Dermis blood vessel endothelial cell (primary cell): ENCODE measurements at regions not wholly inside any gene's neighbourhood (a gene's known extent, or its start where the extent isn't known, plus 50 kb on each side); places are given as distances from the start of the nearest gene placed in this dataset.
"Not testable (repeated sequence)": the region's sequence is repeated elsewhere in the genome, so short reads cannot be mapped to it uniquely, and the experiment has no call there.

Experiments used
- DNase-seq: peaks from one replicate; pipeline ENCODE4 v3.0.0; 2010

DNA sequence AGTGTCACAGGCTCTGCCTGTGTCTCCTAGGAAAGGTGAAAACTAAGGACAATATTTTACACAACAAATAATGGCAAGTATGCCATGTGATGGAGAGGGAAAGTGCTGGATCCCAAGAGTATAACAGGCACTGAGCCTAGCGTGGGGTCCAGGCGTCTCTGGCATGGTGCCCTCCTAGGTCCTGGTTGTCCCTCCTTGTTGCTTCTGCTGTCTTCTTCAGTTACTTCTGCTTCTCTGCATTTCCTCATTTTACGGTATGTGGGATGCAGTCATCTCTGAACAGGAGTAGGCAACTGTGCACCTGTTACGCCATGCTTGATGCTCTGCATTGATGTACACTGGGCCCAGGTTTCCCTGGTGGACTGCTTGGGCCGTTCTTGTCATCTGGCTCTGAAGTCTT, 1480.8 kb downstream of the FOXD4L5 start:
- DNase-seq = not testable (repeated sequence)

DNA sequence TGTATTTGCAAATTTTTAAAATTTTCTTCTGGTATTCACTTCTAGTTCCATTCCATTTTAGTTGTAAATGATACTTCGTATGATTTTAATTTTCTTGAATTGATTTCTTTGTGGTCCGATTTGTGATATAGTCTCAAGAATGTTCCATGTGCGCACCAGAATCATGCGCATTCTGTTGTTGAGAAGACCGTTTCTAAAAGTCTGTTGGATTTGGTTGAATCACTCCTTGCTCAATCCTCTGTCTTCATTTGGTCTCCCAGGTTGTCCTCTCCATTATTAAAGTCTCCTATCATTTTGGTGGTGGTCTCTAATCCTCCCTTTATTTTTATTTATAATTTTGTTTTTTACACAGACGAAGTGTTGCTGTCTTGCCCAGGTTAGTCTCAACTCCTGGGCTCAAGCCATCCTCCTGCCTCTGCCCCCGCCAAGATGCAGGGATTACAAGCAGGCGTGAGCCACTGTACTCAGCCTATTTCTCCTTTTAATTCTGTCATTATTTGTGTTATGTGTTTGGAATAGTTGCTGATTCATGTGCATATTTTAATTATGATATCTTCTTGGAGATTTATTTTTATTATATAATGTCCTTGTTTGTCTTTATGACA, 1490.8 kb downstream of the FOXD4L5 start:
- DNase-seq = not testable (repeated sequence)

DNA sequence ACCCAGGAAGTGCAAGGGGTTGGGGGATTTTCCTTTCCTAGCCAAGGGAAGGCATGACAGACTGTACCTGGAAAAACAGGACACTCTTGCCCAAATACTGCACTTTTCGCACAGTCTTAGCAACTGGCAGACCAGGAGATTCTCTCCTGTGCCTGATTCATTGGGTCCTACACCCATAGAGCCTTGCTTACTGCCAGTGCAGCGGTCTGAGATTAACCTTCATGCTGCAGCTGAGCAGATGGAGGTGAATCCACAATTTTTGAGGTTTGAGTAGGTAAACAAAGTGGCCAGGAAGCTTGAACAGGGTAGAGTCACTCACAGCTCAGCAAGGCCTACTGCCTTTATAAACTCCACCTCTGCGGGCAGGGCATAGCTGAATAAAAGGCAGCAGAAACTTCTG, 1497.6 kb downstream of the FOXD4L5 start:
- not testable (repeated sequence) for DNase-seq

DNA sequence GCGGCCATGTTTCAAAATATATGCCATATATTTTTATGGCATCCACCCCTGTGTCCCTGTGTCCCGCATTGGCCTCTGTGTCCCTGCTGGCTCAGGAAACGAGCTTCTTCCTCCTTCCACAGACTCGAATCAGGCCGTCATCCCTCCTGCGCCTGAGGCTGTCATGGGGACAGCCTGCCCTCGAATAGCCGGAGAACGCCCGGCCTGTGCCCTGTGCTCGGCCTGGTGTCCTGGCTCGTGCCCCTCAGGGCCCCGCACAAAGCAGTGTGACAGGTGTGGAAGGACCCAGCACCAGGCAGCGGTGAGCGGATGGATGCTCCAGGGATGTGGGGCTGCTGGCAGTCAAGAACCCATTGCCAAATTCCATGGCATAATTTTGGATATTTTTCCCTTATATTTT, 1500.0 kb downstream of the FOXD4L5 start:
- not testable (repeated sequence) for DNase-seq

DNA sequence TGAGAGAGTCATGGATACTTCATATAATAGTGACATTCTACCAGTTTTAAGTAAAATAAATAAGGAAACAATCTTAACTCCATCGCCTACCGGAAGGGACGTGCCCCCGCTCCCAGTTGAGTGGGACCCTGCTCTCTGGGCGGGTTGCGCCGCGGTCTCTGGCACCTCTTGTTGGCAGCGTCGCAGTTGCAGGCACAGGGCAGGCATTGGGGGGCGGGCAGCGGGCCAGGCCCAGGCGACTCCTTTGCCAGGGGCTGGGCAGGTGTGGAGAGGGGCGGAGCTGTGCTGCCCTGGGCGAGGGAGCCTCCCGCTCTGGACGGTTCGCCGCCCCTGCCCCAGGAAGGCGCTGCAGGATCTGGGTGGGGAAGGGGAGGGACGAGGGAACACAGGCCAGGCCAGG, 1500.6 kb downstream of the FOXD4L5 start:
- DNase-seq = not testable (repeated sequence)

DNA sequence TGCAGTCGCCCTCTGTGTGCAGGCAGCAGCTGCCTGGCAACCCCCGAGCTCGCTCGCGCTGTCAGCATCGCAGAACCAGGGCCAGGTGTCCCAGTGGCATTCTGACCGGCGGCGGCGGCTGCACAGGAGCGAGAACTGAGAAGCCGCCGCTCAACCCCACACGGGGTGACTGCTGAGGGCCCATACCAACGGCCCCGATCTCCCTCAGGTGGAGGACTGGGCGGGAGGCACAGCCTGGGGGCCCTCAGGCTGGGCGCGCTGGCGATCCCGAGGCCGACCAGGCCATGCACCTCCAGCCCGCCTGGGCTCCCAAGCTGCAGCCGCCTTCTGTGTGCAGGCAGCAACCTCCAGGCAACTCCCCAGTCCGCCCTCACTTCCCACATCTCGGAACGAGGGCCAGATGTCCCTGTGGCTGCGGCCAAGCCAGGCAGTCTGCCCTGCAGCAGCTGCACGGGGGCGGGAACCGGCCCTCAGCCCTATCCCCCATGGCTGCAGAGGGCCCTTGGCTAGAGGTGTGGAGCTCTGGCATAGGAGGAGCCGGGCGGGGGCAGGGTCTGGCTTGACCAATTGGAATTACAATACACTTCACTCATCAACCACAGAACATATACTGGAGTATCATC, 1503.1 kb downstream of the FOXD4L5 start:
- not testable (repeated sequence) for DNase-seq

DNA sequence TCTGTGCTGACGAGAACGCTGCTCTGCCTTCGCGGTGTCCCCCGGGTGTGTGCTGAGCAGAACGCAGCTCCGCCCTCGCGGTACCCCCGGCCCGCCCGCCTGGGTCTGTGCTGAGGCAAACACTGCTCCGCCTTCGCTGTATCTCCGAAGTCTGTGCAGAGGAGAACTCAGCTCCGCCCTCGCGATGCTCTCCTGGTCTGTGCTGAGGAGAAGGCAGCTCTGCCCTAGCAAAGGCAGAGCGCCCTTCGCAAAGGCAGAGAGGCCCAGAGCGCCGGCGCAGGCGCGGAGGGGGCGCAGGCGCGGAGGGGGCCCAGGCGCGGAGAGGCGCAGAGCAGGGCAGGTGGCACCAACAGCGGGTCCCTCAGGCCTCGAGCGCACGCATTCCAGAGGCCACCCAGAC, 1503.6 kb downstream of the FOXD4L5 start:
- DNase-seq = not testable (repeated sequence)

DNA sequence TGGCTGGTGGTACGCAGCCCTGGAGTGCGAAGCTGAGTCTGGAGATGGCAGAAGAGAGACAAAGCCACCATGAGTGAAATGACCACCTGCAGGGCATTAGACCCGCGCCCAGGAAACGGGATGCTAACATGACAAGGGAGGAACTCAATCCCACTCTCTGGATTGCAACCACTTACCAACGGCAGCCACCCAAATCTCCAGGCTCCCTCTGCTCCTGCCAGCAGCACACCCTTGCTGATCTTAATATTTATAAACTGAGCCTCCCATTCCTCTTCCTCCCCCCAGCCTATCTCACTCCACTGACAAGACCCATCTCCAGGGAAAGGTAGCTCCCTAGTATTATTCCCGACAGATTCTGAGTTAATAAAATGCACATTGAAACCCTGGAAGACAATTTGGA, 1508.8 kb downstream of the FOXD4L5 start:
- not testable (repeated sequence) for DNase-seq

DNA sequence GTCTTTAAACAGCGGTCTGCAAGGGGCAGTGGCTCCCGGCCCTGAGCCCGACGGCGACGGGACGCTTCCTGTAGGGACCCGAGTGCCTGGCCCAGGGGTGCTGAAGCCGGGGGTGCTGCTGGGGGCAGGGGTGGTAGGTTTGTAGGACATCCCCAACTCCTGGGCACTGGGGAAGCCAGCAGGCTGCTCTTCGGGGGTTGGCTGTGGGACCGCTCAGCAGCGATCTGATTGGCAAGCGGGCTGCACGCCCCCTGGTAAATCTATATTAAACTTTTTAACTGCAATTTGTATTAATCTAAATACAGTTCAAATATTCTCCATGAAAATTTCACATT, 1510.0 kb downstream of the FOXD4L5 start:
- not testable (repeated sequence) for DNase-seq

DNA sequence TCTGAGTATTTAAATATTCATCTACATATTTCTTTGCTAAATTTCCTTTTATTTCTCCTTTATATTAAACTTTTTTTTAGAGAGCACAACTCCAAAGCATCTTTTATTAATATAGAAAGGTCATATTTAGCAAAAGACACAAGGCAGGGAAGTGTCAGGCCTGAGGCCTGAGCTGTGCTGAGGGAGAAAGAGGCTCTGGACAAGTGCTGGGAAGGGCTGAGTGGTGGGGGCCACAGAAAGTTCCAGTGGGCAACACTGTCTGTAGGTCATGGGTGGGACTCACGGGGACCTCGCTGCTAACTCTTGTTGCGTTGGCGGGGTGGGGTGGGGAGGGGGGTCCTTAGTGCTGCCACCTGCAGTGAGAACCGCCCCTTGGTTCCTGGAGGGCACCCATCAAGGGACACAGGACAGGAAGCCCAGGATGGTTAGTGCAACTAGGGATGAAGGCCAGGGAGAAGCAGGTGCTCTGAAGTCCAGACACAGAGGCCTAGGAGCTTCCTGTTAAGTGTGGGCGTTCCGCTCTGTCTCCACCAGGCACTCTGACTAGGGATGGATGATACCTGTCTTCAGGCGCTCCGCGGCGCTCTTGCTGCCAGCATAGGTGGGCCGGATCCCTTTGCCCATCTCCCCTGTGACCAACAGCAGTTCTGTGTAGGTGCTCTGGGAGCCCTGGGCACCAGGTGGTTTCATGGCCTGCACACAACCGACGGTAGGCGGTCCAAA, 1510.5 kb downstream of the FOXD4L5 start:
- not testable (repeated sequence) for DNase-seq

DNA sequence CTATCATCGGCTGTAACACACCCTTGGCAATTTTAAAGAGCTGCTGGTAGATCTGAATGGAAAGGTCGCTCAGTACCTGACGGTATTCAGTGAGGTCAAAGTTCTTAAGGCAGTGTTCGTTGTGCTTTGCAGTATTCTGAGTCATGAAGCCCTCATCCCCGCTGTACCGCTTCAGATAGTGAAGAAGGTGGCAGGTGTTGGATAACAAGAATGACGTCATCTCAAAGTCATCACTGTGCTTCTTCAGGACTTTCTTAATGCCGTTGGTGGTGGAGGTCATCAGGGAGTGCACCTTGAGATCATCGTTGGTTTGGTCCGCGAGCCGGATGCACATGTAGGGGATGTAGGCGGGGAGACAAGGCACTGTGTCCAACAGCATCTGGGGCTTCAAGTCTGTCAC, 1522.8 kb downstream of the FOXD4L5 start:
- not testable (repeated sequence) for DNase-seq

DNA sequence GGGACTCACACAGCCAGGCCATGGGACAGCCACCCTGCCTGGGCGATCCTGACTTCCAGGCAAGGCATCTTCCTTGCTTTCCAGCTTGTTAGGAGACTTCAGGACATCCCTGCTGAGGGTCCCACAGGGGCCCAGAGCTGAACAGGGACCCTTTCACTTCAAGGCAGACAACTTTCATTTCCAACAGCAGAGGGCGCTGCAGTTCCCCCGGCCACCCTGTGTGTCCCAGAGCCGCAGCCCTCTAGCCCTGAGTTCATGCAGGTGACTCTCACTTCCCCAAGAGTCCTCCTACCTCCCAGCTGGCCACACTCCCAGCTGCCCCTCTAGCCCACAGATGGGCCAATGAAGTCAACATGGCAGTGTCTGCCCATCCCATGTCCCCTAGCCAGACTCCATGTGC, 1556.0 kb downstream of the FOXD4L5 start:
- not testable (repeated sequence) for DNase-seq

DNA sequence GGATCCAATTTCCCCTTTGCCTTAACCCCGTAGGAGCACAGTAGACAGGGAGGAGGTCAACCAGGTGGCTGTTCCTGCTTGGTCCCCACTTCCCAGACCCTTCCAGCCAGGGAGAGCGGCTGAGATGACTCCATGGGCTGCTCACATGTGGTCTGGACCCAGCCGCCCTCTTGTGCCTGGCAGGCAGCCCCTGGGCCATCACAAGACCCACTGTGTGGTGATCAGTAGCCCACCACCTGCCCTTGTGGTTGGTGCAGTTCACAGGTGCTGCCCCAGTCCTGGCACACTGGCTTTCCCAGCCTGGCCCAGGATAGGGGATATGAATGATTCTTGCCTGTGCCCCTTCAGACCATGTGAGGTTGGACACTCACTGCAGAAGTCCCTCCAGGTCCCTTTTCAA, 1556.7 kb downstream of the FOXD4L5 start:
- DNase-seq = no peak

DNA sequence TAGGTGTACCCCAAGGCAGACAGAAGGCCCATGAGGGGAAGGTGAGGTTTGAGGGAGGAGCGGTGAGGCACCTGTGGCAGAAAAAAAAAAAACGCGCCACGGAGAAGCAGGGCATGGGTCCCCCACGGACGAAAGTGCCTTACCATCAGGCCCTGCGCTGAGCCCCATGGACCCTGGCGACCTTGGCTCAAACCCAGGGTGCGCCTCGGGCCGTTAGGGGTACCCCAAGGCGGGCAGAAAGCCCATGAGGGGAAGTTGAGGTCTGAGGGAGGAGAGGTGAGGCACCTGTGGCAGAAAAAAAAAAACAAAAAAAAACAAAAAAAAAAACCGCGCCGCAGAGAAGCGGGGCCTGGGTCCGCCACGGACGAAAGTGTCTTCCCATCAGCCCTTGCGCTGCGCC, 1576.7 kb downstream of the FOXD4L5 start:
- not testable (repeated sequence) for DNase-seq

DNA sequence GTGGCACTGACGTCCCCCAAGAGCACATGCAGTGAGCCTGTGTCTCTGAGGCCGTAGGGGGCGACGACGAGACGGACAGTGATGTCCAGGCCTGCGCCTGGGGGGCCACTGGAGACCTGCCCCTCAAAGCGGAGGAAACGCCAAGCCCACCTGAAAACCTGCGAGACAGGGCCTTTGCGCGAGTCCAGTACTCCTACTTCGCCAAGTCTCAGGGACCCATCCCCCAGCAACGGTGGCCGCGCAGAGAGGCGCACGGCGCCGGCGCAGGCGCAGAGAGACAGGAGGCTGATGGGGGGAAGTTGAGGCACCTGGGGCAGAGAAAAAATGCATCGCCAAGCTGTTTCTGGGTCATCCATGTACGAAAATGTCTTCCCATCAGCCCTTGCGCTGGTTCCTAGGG, 1580.6 kb downstream of the FOXD4L5 start:
- DNase-seq = not testable (repeated sequence)

DNA sequence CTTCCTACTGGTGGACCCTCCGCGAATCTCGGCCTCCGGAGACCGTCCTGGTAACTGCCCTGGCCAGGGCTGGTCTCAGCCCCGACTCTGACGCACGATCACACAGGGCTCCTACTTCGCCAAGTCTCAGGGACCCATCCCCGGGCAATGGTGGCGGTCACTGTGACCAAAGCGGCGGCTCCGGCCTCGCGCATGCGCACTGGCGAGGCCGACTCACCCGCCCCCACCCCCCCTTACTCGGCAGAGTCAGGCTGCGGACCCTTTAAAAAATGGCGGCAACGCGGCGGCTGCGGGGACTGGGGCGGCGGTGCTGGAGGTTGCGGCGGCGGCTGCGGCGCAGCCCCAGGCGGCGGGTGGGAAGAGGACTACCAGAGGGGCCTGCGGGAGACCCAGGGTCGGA, 1581.3 kb downstream of the FOXD4L5 start:
- DNase-seq = not testable (repeated sequence)

DNA sequence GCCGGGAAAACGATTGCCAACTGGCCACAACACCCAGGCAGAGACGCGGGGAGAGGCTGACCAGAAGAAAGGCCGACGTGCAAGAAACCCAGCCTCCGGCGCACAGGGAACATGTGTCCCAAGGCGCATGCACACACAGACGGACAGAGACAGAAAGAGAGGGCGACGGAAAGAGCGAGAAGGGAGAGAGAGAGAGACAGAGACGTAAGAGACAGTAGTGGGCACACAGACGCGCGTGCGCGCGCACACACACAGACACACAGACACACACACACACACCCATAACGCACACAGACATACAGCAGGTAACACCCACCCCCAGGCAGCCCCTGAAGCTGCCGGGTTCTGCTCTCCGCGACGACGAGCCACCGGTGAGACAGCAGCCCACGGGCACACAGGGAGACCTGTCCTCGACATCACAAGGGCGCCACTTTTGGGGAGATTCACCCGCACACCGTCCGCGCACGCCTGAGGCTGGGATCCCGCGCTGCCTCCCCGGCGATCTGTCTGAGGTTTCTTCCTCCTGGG, 1581.8 kb downstream of the FOXD4L5 start:
- DNase-seq = not testable (repeated sequence)
